HL-60 (cell line): ENCODE measurements at regions not wholly inside any gene's neighbourhood (a gene's known extent, or its start where the extent isn't known, plus 50 kb on each side); places are given as distances from the start of the nearest gene placed in this dataset.

ENCODE experiments used
- DNase-seq, 2 experiments: peaks; one replicate each; pipeline ENCODE4 v3.0.0-alpha.2; 2010 to 2020; ENCODE audit warnings: low read depth in 1 of 2, low spot score in 1 of 2
- H3K27ac ChIP-seq: fragments of 250-450 bp; sonication (Bioruptor Pico); replicated peaks from 2 replicates; pipeline ENCODE4 v1.5.1; 2020; ENCODE audit warnings: mild to moderate bottlenecking, moderate library complexity
- H3K27me3 ChIP-seq: fragments of 250-450 bp; sonication (Bioruptor Pico); 2 replicates; pipeline ENCODE4 v1.5.1; 2021; ENCODE audit warnings: mild to moderate bottlenecking, moderate library complexity; ENCODE audit not compliant: insufficient read depth, poor library complexity, severe bottlenecking
- H3K4me3 ChIP-seq: replicated peaks from 2 replicates; pipeline ENCODE4 v1.5.1; 2011; ENCODE audit warnings: mild to moderate bottlenecking, control low read depth, low read length; ENCODE audit not compliant: insufficient read depth
- GABPA ChIP-seq: IDR thresholded peaks from 2 replicates; pipeline ENCODE4 v1.6.1; 2012; ENCODE audit warnings: low read depth
- POLR2AphosphoS5 ChIP-seq: IDR thresholded peaks from 2 replicates; pipeline ENCODE4 v1.6.1; 2012; ENCODE audit warnings: low read depth
- SPI1 ChIP-seq: IDR thresholded peaks from 2 replicates; pipeline ENCODE4 v1.6.1; 2012; ENCODE audit warnings: low read depth, mild to moderate bottlenecking, borderline replicate concordance
- TF ChIP-seq, protein P1 (sequence below): IDR thresholded peaks from 2 replicates; pipeline ENCODE4 v1.6.1; 2012; ENCODE audit warnings: low read depth; ENCODE audit not compliant: insufficient replicate concordance
- TF ChIP-seq, protein P2 (sequence below): IDR thresholded peaks from one replicate; pipeline ENCODE4 v1.5.1; 2011; ENCODE audit warnings: low read length, control low read depth, inconsistent platforms; ENCODE audit not compliant: insufficient read depth

DNA sequence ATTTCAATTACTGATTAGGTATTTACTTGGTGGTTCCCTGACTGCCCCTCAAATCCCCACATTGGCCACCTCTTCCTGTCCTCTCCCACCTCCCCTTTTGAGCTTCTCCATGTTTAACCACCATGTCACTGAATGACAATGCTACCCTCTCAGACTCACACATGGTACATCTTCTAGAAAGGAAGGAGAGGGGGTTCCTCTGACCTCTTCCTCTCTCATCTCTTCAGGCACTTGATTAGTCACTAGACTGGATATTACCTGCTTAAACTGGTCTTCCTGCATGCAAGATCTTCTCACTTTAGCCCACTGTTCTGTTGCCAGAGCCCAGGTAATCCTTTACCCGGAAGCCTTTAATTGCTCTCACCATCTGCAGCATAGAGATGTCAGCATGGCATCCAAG lies 64.9 kb downstream of the DIPK2A start:
- no peak for DNase-seq
- Histone ChIP-seq H3K27ac (no peak overlapping the region), H3K27me3 (no peaks in the 10 kb centered on the region), H3K4me3 (no peak overlapping the region)
- TF ChIP-seq, protein P1, sequence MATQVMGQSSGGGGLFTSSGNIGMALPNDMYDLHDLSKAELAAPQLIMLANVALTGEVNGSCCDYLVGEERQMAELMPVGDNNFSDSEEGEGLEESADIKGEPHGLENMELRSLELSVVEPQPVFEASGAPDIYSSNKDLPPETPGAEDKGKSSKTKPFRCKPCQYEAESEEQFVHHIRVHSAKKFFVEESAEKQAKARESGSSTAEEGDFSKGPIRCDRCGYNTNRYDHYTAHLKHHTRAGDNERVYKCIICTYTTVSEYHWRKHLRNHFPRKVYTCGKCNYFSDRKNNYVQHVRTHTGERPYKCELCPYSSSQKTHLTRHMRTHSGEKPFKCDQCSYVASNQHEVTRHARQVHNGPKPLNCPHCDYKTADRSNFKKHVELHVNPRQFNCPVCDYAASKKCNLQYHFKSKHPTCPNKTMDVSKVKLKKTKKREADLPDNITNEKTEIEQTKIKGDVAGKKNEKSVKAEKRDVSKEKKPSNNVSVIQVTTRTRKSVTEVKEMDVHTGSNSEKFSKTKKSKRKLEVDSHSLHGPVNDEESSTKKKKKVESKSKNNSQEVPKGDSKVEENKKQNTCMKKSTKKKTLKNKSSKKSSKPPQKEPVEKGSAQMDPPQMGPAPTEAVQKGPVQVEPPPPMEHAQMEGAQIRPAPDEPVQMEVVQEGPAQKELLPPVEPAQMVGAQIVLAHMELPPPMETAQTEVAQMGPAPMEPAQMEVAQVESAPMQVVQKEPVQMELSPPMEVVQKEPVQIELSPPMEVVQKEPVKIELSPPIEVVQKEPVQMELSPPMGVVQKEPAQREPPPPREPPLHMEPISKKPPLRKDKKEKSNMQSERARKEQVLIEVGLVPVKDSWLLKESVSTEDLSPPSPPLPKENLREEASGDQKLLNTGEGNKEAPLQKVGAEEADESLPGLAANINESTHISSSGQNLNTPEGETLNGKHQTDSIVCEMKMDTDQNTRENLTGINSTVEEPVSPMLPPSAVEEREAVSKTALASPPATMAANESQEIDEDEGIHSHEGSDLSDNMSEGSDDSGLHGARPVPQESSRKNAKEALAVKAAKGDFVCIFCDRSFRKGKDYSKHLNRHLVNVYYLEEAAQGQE = no peak
- TF ChIP-seq, protein P2, sequence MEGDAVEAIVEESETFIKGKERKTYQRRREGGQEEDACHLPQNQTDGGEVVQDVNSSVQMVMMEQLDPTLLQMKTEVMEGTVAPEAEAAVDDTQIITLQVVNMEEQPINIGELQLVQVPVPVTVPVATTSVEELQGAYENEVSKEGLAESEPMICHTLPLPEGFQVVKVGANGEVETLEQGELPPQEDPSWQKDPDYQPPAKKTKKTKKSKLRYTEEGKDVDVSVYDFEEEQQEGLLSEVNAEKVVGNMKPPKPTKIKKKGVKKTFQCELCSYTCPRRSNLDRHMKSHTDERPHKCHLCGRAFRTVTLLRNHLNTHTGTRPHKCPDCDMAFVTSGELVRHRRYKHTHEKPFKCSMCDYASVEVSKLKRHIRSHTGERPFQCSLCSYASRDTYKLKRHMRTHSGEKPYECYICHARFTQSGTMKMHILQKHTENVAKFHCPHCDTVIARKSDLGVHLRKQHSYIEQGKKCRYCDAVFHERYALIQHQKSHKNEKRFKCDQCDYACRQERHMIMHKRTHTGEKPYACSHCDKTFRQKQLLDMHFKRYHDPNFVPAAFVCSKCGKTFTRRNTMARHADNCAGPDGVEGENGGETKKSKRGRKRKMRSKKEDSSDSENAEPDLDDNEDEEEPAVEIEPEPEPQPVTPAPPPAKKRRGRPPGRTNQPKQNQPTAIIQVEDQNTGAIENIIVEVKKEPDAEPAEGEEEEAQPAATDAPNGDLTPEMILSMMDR = no peak
- TF ChIP-seq GABPA (no peak), POLR2AphosphoS5 (no peak), SPI1 (no peak)

DNA sequence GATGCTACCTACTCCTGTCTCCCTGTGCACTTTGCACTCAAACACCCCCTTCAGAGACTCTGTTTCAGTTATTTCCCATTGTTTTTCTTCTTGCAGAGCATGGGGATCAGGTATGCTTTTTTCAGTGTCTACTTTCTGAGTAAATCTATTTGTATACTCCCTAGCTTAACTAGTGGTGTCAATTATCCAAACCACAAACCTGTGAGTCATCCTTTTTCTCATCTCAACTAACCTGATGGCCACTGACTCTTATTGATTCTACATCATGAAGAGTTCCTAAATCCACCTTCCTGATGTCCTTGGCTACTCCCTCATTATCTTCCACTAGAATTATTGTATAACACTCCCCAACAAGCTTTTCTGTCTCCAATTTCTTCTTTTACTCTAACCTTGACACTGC lies 68.0 kb downstream of the DIPK2A start:
- no peak for DNase-seq
- Histone ChIP-seq H3K4me3 (no peak overlapping the region), H3K27ac (no peak overlapping the region), H3K27me3 (no peaks in the 10 kb centered on the region)
- TF ChIP-seq, protein P2 = no peak
- no peak for TF ChIP-seq POLR2AphosphoS5

DNA sequence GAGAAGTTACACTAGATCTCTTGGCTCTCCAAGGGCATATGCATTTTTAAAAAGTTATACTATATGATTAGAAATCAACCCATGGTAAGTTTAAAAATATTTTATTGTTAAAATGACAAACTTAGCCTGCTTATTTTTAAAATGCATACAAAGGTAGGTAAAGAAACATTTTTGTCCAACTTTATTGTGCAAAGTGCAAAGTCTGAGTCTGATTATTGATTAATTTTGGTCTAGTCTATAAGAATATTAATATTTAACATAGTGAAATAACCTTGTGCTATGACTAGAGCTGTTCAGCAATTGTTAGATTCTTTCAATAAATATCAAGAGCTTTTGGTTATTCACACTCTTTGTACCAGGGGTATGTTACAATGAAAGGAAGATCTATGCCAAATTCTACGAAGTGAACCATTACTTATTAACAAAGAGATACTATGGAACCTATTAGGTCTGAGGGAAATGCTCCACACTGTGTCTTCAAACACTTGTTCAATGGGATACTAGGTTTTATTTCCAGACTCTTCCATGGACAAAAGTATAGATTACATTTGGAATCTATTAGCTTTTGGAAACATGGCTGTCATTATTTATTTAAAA lies 70.4 kb downstream of the DIPK2A start:
- DNase-seq = no peak
- Histone ChIP-seq H3K27me3 (no peaks in the 10 kb centered on the region), H3K27ac (no peak overlapping the region), H3K4me3 (no peak overlapping the region)
- TF ChIP-seq, protein P1 = no peak
- TF ChIP-seq GABPA (no peak), POLR2AphosphoS5 (no peak), SPI1 (no peak)
- TF ChIP-seq, protein P2 = no peak

DNA sequence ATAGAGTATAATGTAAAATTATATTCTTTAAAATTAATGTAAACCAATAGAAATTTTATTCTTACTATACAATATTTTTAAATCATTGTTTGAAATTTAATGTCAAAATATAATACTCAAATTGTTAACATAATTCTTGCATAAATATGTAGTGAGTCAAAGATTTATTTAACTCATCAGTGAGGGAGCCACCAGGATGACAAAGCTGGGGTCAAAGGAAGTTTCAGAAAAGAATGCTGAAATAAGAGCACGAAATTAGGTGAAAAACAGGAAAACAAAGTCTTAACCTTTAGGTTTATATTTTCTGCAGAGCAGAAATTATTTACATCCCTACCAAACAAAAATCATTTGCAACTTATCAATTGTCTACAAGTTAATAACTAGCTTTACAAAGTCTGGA lies 74.1 kb downstream of the DIPK2A start:
- no peak overlapping the region for H3K27ac ChIP-seq
- no peak overlapping the region for H3K4me3 ChIP-seq
- H3K27me3 ChIP-seq = no peaks in the 10 kb centered on the region
- no peak for TF ChIP-seq GABPA
- DNase-seq = no peak
